ENCODE measurements at regions not wholly inside any gene's neighbourhood (a gene's known extent, or its start where the extent isn't known, plus 50 kb on each side); places are given as distances from the start of the nearest gene placed in this dataset.

DNA sequence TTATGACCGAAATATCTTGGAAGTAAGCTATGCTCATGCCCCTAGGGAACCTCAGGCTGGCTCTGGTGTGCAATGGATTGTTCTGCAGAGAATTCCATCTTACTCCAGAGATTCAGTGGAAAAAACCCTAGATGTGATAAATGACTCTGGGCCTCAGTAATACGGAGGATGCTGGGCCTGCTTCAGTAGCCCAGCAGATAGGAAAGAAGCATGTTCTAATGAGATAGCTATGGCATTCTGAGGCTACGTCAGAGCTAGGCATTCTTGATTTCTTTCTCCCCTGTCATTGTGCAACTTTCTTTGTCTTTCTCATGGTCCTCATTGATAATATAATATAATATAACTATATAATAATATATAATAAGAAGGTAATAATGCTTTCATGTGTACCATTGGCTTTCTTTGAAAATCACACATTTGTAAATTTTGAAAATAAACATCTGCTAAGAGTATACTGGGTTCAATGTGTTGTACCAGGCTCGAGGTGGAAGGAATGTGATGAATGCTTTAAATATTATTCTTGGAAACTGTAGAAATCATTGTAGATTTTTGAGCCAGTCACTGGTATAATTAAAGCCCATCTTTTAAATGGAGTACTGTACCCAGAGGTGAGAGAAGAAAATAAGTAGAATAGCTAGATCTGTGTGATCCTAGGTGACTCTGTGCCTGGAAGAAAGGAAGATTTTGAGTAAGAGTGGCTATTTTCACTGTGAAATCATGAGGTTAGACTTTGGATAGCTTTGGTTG is 152.0 kb downstream of the IL15 start:
- Histone ChIP-seq H3K4me3 (ENCODE audit: control extremely low read depth in 1 of 5, extremely low read depth in 1 of 5, insufficient read depth in 1 of 5, low read depth in 2 of 5, low read length in 4 of 5) (no peak overlapping the region), H3K79me2 (ENCODE audit: control insufficient read depth, insufficient read depth, low read length) (no peaks in the 10 kb centered on the region), H3K9ac (ENCODE audit: low read length) (no peak overlapping the region), H3K27me3 (replicated peaks in 1 of 4; ENCODE audit: control extremely low read depth in 1 of 4, control insufficient read depth in 3 of 4, insufficient read depth in 4 of 4, low read length in 3 of 4) (no peaks in the 10 kb centered on the region), H3K4me2 (replicated peaks; ENCODE audit: low read depth, low read length, poor library complexity, severe bottlenecking) (no peak overlapping the region), H2AFZ (ENCODE audit: insufficient read depth, low read depth, low read length, poor library complexity, severe bottlenecking) (no peak overlapping the region), H3K36me3 (replicated peaks in 1 of 2; ENCODE audit: control extremely low read depth in 1 of 2, control insufficient read depth in 1 of 2, extremely low read depth in 1 of 2, insufficient read depth in 2 of 2, low read length in 1 of 2) (no peaks in the 10 kb centered on the region), H3K27ac (ENCODE audit: low read length in 2 of 2) (no peak overlapping the region), H4K20me1 (ENCODE audit: control insufficient read depth, insufficient read depth, low read length, poor library complexity, severe bottlenecking) (no peaks in the 10 kb centered on the region), H3K9me3 (ENCODE audit: control extremely low read depth in 1 of 3, control insufficient read depth in 2 of 3, insufficient read depth in 1 of 3, low read length in 2 of 3) (no peaks in the 10 kb centered on the region), H3K4me1 (ENCODE audit: control insufficient read depth in 2 of 2, insufficient read depth in 2 of 2, low read length in 2 of 2) (no peaks in the 10 kb centered on the region)
- no peak for DNase-seq
- H3K9me3 Mint-ChIP-seq (ENCODE audit: insufficient read depth), result peaks cover under 1% of the 10 kb centered on the region
- WGBS (ENCODE audit: insufficient coverage), result 50% methylated on average over 1 of the region's 4 CpGs
- ChIA-PET POLR2A (no interaction called here), CTCF (no interaction called here)
- no peak for ATAC-seq (ENCODE audit: low read depth)
- H3K27me3 Mint-ChIP-seq, result no peaks in the 10 kb centered on the region
- no peaks in the 10 kb centered on the region for H3K4me1 Mint-ChIP-seq
- no peak overlapping the region for H3K27ac Mint-ChIP-seq
- no peak overlapping the region for H3K4me3 Mint-ChIP-seq
- TF ChIP-seq, protein P1, sequence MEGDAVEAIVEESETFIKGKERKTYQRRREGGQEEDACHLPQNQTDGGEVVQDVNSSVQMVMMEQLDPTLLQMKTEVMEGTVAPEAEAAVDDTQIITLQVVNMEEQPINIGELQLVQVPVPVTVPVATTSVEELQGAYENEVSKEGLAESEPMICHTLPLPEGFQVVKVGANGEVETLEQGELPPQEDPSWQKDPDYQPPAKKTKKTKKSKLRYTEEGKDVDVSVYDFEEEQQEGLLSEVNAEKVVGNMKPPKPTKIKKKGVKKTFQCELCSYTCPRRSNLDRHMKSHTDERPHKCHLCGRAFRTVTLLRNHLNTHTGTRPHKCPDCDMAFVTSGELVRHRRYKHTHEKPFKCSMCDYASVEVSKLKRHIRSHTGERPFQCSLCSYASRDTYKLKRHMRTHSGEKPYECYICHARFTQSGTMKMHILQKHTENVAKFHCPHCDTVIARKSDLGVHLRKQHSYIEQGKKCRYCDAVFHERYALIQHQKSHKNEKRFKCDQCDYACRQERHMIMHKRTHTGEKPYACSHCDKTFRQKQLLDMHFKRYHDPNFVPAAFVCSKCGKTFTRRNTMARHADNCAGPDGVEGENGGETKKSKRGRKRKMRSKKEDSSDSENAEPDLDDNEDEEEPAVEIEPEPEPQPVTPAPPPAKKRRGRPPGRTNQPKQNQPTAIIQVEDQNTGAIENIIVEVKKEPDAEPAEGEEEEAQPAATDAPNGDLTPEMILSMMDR (IDR thresholded peaks at IDR 0.05), result no peak
- TF ChIP-seq EZH2 (IDR thresholded peaks at IDR 0.05; ENCODE audit: borderline replicate concordance, insufficient read depth, low read depth, low read length, poor library complexity, severe bottlenecking), result no peak
- intact Hi-C loops (cut with micrococcal nuclease), result no loop called here

DNA sequence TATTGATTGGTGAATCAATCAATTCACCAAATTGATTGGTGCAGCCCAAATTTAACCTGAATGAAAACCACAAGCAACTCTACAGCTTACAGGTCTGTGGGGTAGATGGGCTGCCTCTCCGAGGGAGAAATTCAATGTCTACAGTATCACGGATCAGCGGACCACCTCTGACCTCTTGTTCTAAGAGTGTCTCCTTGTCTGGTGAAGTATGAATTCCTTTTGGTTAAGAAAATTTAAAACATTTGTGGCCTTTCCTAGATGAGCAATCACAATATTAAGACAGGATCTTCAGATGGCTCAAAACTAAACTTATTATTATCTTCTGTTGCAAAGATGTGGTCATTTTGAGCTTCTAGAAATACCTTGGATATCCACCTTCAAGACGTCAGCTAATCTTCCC is 153.3 kb downstream of the IL15 start:
- ATAC-seq (ENCODE audit: low read depth) (no peak), DNase-seq (no peak)
- Histone ChIP-seq H3K9ac (ENCODE audit: low read length) (no peak overlapping the region), H3K36me3 (replicated peaks in 1 of 2; ENCODE audit: control extremely low read depth in 1 of 2, control insufficient read depth in 1 of 2, extremely low read depth in 1 of 2, insufficient read depth in 2 of 2, low read length in 1 of 2) (no peaks in the 10 kb centered on the region), H3K4me3 (ENCODE audit: control extremely low read depth in 1 of 5, extremely low read depth in 1 of 5, insufficient read depth in 1 of 5, low read depth in 2 of 5, low read length in 4 of 5) (no peak overlapping the region), H4K20me1 (ENCODE audit: control insufficient read depth, insufficient read depth, low read length, poor library complexity, severe bottlenecking) (no peaks in the 10 kb centered on the region), H2AFZ (ENCODE audit: insufficient read depth, low read depth, low read length, poor library complexity, severe bottlenecking) (no peak overlapping the region), H3K4me1 (ENCODE audit: control insufficient read depth in 2 of 2, insufficient read depth in 2 of 2, low read length in 2 of 2) (no peaks in the 10 kb centered on the region), H3K27me3 (replicated peaks in 1 of 4; ENCODE audit: control extremely low read depth in 1 of 4, control insufficient read depth in 3 of 4, insufficient read depth in 4 of 4, low read length in 3 of 4) (no peaks in the 10 kb centered on the region), H3K9me3 (ENCODE audit: control extremely low read depth in 1 of 3, control insufficient read depth in 2 of 3, insufficient read depth in 1 of 3, low read length in 2 of 3) (no peaks in the 10 kb centered on the region), H3K4me2 (replicated peaks; ENCODE audit: low read depth, low read length, poor library complexity, severe bottlenecking) (no peak overlapping the region), H3K79me2 (ENCODE audit: control insufficient read depth, insufficient read depth, low read length) (no peaks in the 10 kb centered on the region), H3K27ac (ENCODE audit: low read length in 2 of 2) (no peak overlapping the region)
- H3K4me1 Mint-ChIP-seq, result no peaks in the 10 kb centered on the region
- H3K9me3 Mint-ChIP-seq (ENCODE audit: insufficient read depth), result no peaks in the 10 kb centered on the region
- POLR2A ChIA-PET, result no interaction called here
- CTCF ChIA-PET, result no interaction called here
- no peaks in the 10 kb centered on the region for H3K27me3 Mint-ChIP-seq
- H3K27ac Mint-ChIP-seq, result no peak overlapping the region
- TF ChIP-seq EZH2 (IDR thresholded peaks at IDR 0.05; ENCODE audit: borderline replicate concordance, insufficient read depth, low read depth, low read length, poor library complexity, severe bottlenecking), result no peak
- TF ChIP-seq, protein P1 (IDR thresholded peaks at IDR 0.05), result no peak
- H3K4me3 Mint-ChIP-seq, result no peak overlapping the region
- intact Hi-C loops (cut with micrococcal nuclease), result no loop called here
- WGBS (ENCODE audit: insufficient coverage), result 100% methylated on average over 1 of the region's 4 CpGs
